ENCODE measurements at regions not wholly inside any gene's neighbourhood (a gene's known extent, or its start where the extent isn't known, plus 50 kb on each side); places are given as distances from the start of the nearest gene placed in this dataset.

DNA sequence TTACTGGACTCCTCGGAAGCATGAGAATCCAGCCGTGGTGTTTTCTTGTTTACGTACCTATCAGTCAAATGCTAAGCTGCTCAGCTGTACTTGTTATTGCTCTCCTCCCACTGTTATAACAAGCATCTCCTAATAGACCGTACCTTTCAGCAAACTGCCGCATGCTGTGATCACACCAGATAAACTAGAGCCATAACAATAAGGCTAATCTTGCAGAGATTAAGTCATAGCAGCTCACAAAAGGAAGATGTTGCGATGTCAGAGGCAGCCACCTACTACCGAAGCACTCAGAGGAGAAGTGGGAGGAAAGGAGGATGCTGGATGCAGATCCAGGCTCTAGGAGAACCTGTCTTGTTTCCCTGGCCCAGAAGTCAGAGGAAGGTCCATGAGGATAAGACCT is 196.0 kb downstream of the GALC start:
- TF ChIP-seq POLR2A (IDR thresholded peaks at IDR 0.05) (no peak), EP300 (IDR thresholded peaks at IDR 0.05) (no peak)
- TF ChIP-seq, protein P1, sequence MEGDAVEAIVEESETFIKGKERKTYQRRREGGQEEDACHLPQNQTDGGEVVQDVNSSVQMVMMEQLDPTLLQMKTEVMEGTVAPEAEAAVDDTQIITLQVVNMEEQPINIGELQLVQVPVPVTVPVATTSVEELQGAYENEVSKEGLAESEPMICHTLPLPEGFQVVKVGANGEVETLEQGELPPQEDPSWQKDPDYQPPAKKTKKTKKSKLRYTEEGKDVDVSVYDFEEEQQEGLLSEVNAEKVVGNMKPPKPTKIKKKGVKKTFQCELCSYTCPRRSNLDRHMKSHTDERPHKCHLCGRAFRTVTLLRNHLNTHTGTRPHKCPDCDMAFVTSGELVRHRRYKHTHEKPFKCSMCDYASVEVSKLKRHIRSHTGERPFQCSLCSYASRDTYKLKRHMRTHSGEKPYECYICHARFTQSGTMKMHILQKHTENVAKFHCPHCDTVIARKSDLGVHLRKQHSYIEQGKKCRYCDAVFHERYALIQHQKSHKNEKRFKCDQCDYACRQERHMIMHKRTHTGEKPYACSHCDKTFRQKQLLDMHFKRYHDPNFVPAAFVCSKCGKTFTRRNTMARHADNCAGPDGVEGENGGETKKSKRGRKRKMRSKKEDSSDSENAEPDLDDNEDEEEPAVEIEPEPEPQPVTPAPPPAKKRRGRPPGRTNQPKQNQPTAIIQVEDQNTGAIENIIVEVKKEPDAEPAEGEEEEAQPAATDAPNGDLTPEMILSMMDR (IDR thresholded peaks at IDR 0.05) = no peak
